ENCODE measurements at regions not wholly inside any gene's neighbourhood (a gene's known extent, or its start where the extent isn't known, plus 50 kb on each side); places are given as distances from the start of the nearest gene placed in this dataset.

- TF ChIP-seq CTCF (IDR thresholded peaks at IDR 0.05; ENCODE audit: insufficient read depth, low read depth, low read length) (no peak), EZH2 (IDR thresholded peaks at IDR 0.05; ENCODE audit: insufficient read depth, low read length) (no peak)
Observed at GRCh38 chr14:98949481-98950135, 322.4 kb downstream of the BCL11B start.

Data from astrocyte (in vitro differentiated cells and primary cell).